ENCODE measurements at regions not wholly inside any gene's neighbourhood (a gene's known extent, or its start where the extent isn't known, plus 50 kb on each side); places are given as distances from the start of the nearest gene placed in this dataset.
A peak's percentile ranks its signal among the peaks of the same experiment; 100 is the strongest.
"Not testable (repeated sequence)": the region's sequence is repeated elsewhere in the genome, so short reads cannot be mapped to it uniquely, and the experiment has no call there.

DNA sequence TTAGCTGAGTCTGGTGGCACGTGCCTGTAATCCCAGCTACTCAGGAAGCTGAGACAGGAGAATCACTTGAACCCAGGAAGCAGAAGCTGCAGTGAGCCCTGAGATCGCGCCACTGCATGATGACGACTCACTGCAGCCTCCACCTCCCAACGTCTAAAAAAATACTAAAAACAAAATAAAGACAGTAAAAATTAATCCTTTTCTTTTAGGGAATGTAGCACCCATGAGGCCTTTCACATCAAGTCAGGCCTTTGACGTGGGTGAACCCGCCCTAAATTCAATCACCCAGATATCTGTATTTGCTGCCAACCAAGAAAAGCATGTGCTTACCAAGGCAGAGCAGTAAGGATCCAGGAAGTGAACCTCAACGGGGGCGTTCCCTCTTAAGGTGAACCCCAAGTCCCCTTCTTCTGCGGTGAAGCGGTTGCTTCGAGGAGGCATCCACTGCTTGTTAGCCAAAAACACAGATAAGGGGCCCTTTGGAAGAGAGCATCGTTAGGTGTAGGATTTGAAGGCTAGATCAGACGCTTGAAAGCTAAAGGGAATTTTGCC is 301.2 kb downstream of the GOLGA6L6 start:
- H3K9me3 ChIP-seq; H3K27me3 ChIP-seq; H3K27ac ChIP-seq (replicated peaks in 1 of 4); H3K4me3 ChIP-seq; H3K4me1 ChIP-seq; DNase-seq (ENCODE audit: extremely low spot score); intact Hi-C loops (cut with DNase I); H3K36me3 ChIP-seq: not testable (repeated sequence)
- 80% methylated on average over 14 of the region's 14 CpGs for WGBS

DNA sequence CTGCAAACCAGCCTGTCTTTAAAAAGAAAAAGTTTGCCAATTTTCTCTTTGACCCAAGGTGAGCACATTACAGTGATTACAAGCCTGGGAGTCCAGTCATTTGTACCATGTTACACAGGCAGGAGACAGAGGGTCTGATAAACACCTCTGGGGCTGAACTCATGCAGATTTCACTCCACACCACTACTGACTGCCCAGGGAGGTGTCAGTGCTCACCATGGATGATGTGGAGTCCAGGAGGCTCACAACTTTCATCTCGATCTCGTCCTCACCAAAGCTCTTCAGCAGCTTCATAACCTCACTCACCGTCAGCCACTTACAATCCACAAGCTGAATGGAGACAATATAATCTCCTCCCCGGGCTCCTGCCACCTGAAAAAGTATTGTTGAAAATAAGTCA is 302.4 kb downstream of the GOLGA6L6 start:
- H3K27ac ChIP-seq (replicated peaks in 1 of 4); H3K4me1 ChIP-seq; H3K4me3 ChIP-seq; H3K9me3 ChIP-seq; H3K36me3 ChIP-seq; DNase-seq (ENCODE audit: extremely low spot score); intact Hi-C loops (cut with DNase I); H3K27me3 ChIP-seq: not testable (repeated sequence)
- WGBS, result 83% methylated on average over 4 of the region's 4 CpGs

DNA sequence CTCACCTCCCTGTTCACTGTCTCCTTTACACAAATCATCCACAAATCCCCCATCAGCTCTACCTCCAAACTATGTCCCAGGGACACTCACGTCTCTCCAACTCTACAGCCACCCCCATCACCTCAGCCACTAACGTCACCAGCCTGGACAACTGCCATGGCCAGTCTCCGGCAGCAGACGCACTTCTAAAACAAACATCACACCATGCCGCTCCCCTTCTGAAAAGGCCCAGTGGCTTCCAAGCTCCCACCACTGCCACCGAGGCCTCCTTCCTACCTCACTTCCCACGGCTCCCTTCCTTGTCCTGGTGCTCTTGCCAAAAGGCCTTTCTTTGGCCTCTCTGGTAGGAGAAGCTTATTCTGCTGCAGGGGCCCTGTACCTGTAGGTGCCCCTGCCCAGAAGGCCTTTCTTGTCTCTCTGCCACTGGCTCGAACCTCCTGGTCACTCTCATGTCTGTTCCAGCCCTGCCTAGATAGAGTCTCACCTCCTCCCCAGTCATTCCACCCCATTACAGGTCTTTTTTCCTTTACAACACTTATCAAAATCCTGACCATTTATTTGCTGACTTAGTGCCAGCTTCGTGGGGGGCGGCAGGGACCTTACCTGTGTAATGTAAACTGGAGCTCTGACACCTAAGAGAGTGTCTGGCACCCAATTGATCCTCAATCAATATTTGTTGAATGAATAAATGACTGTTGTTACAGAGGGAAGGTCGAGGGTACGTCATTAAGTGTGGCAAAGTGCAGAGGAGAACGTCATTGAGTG is 304.2 kb downstream of the GOLGA6L6 start:
- WGBS, result 73% methylated on average over 13 of the region's 13 CpGs
- DNase-seq (ENCODE audit: extremely low spot score); H3K27ac ChIP-seq (replicated peaks in 1 of 4); H3K4me1 ChIP-seq; H3K27me3 ChIP-seq; H3K9me3 ChIP-seq; H3K36me3 ChIP-seq; H3K4me3 ChIP-seq; intact Hi-C loops (cut with DNase I): not testable (repeated sequence)

DNA sequence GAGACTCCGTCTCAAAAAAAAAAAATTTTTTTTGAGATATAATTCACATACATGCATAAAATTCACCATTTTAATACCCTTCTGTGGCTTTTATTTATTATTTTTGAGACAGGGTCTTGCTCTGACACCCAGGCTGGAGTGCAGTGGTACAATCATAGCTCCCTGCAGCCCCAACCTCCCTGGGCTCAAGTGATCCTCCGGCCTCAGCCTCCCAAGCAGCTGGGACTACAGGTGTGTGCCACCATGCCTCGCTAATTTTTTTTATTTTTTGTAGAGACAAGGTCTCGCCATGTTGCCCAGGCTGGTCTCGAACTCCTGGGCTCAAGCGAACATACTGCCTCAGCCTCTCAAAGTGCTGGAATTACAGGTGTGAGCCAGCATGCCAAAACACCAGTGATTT is 305.9 kb downstream of the GOLGA6L6 start:
- H3K4me3 ChIP-seq; DNase-seq (ENCODE audit: extremely low spot score); intact Hi-C loops (cut with DNase I); H3K27me3 ChIP-seq; H3K36me3 ChIP-seq; H3K9me3 ChIP-seq; H3K27ac ChIP-seq (replicated peaks in 1 of 4); H3K4me1 ChIP-seq: not testable (repeated sequence)
- 78% methylated on average over 6 of the region's 6 CpGs for WGBS

DNA sequence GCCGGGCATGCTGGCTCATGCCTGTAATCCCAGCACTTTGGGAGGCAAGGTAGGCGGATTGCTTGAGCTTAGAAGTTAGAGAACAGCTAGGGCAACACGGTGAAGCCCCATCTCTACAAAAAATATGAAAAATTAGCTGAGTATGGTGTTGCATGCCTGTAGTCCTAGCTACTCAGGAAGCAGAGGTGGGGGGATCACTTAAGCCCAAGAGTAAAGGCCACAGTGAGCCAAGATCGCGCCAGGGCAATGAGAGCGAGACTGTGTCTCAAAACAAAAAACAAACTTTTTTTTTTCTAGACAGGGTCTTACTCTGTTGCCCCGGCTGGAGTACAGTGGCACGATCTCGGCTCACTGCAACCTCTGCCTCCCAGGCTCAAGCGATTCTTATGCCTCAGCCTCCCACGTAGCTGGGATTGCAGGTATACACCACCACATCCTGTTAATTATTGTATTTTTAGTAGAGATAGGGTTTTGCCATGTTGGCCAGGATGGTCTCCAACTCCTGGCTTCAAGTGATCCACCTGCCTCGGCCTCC is 307.5 kb downstream of the GOLGA6L6 start:
- WGBS, result 79% methylated on average over 12 of the region's 12 CpGs

DNA sequence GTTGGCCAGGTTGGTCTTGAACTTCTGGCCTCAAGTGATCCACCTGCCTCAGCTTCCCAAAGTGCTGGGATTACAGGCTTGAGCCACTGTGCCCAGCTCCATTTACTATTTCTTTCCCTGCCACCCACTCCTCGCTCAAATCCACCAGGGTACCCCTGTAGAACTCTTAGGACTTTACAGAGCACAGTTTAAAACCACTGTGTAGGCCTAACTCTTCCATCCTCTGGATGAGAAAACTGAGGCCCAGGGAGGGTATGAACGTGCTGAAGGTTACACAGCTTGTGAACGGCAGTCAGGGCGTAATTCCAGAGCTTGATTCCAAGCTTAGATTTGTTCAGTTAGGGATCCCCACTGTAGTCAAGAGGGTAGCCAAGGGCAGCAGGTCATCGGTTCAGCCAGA is 309.1 kb downstream of the GOLGA6L6 start:
- H3K36me3 ChIP-seq; DNase-seq (ENCODE audit: extremely low spot score); H3K4me1 ChIP-seq; H3K4me3 ChIP-seq; intact Hi-C loops (cut with DNase I); H3K27me3 ChIP-seq; H3K9me3 ChIP-seq; H3K27ac ChIP-seq (replicated peaks in 1 of 4): not testable (repeated sequence)
- 65% methylated on average over 5 of the region's 5 CpGs for WGBS

More for the DNA sequence above, 307.5 kb downstream of the GOLGA6L6 start:
- intact Hi-C loops (cut with DNase I); DNase-seq (ENCODE audit: extremely low spot score); H3K9me3 ChIP-seq; H3K4me1 ChIP-seq; H3K4me3 ChIP-seq; H3K36me3 ChIP-seq; H3K27me3 ChIP-seq; H3K27ac ChIP-seq (replicated peaks in 1 of 4): not testable (repeated sequence)

DNA sequence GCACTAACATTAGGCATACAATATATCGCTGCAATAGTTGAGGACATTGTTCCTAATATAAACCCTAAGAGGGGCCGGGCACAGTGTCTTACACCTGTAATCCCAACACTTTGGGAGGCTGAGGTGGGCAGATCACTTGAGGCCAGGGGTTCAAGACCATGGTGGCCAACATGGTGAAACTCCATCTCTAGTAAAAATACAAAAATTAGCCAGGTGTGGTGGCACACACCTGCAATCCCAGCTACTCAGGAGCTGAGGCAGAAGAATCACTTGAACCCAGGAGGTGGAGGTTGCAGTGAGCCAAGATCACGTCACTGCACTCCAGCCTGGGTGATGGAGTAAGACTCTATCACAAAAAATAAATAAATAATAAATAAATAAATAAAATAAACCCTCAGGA is 310.9 kb downstream of the GOLGA6L6 start:
- H3K36me3 ChIP-seq; H3K9me3 ChIP-seq; H3K4me1 ChIP-seq; intact Hi-C loops (cut with DNase I); DNase-seq (ENCODE audit: extremely low spot score); H3K27ac ChIP-seq (replicated peaks in 1 of 4); H3K27me3 ChIP-seq; H3K4me3 ChIP-seq: not testable (repeated sequence)
- 67% methylated on average over 3 of the region's 3 CpGs for WGBS

DNA sequence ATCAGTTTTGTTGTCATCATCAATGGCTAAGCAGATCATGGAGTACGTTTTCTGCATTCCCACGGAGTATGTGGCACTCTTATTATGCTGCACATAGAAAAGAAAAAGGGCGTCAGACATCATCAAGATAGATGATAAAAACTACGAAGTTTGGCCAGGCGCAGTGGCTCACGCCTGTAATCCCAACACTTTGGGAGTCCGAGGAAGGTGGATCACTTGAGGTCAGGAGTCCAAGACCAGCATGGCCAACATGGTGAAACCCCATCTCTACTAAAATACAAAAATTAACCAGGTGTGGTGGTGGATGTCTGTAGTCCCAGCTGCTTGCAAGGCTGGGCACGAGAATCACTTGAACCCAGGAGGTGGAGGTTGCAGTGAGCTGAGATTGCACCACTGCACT is 312.8 kb downstream of the GOLGA6L6 start:
- H3K27ac ChIP-seq (replicated peaks in 1 of 4); intact Hi-C loops (cut with DNase I); H3K4me3 ChIP-seq; H3K27me3 ChIP-seq; H3K9me3 ChIP-seq; H3K4me1 ChIP-seq; H3K36me3 ChIP-seq; DNase-seq (ENCODE audit: extremely low spot score): not testable (repeated sequence)
- WGBS, result 83% methylated on average over 8 of the region's 8 CpGs

DNA sequence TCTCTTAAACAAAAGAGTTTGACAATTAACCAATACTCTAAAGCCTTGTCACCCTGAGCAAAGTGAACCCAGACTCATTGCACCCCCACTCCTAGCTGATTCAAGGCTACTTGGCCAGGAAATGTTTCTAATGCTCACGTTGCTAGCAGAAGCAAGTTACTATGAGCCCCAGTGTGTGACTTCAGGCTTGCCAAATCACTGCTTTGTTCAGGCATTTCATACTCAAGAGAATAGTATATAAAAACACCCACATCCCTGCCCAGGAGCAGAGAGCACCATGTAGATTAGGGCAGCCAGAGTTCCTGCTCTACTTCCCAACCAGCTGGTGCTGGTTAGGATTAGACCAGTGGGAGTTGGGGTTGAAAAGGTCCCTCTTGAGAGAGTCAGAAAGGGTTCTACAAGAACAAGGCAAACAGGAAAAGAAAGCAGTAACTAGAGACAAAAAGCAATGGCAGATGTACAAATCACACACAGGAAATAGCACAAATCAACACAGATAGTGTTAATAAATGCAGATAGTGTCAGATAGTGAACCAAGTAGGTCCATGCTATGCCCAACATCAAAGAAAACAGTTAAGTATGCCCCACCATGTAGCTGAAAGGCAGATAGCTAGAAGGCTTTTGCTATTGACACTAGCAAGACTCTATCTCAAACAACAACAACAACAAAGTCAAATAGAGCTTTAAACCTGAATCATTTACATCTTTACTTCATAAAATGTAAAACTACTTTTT is 314.3 kb downstream of the GOLGA6L6 start:
- 58% methylated on average over 1 of the region's 1 CpG for WGBS
- intact Hi-C loops (cut with DNase I), result not testable (repeated sequence)

DNA sequence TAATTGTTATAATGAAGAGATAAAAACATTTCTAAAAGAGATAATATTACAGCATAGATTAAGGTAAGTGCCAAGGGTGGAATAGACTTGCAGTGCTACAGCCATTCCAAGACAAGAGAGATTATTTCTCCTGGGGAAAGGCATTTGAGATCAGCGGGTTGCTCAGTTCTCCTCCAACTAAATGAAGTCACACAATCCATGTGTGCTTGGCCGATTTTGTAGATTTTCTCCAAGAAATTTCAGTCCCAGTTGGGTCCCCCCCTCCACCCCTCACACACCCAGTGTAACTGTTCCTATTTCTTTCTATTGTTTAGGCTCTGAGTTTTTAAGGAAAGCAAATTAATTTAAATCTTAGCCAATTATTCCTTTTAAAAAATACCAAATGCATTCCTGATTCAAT is 315.1 kb downstream of the GOLGA6L6 start:
- H3K4me1 ChIP-seq; H3K27ac ChIP-seq (replicated peaks in 1 of 4); DNase-seq (ENCODE audit: extremely low spot score); H3K9me3 ChIP-seq; intact Hi-C loops (cut with DNase I); H3K4me3 ChIP-seq; H3K36me3 ChIP-seq; H3K27me3 ChIP-seq: not testable (repeated sequence)
- 46% methylated on average over 2 of the region's 2 CpGs for WGBS

More for the DNA sequence above, 314.3 kb downstream of the GOLGA6L6 start:
- H3K27me3 ChIP-seq; H3K4me1 ChIP-seq; DNase-seq (ENCODE audit: extremely low spot score); H3K9me3 ChIP-seq; H3K36me3 ChIP-seq; H3K27ac ChIP-seq (replicated peaks in 1 of 4); H3K4me3 ChIP-seq: not testable (repeated sequence)

DNA sequence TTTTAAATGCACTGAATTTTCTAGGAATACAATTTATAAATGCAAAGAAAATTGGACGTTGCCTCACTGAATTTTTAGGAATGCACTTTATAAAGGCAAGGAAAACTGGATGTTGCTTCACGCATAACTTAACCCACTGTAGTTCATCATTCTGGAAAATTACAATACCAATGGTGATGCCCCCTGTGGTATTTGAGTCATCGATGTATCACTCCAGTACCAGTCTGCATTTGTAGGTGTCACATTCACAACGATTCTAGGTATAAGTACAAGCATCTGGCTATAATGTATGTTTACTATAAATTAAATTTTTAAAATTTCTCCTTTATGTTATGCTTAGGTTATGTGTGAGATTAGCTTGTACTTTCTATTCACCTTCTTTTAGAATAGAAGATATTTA is 320.5 kb downstream of the GOLGA6L6 start:
- H3K27ac ChIP-seq (replicated peaks in 1 of 4); H3K4me1 ChIP-seq; H3K4me3 ChIP-seq; H3K9me3 ChIP-seq; H3K27me3 ChIP-seq; H3K36me3 ChIP-seq; intact Hi-C loops (cut with DNase I); DNase-seq (ENCODE audit: extremely low spot score): not testable (repeated sequence)
- WGBS, result 58% methylated on average over 4 of the region's 4 CpGs

DNA sequence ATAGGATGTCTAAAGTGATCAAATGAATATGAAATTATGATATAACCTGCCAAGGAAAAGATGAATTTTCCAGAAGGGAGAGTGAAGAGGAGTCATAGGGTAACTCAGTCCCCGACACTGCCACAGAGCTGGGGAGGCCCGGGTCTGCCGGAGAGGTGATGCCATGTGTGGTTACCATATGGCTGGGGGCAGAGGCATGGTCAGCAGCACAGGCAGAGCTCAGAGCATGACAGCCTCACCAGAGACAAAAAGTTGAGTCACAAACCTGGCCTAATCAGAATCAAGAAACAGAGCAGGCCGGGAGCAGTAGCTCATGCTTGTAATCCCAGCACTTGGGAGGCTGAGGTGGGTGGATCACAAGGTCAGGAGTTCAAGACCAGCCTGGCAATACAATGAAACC is 322.4 kb downstream of the GOLGA6L6 start:
- H3K27me3 ChIP-seq; H3K27ac ChIP-seq (replicated peaks in 1 of 4); H3K4me3 ChIP-seq; intact Hi-C loops (cut with DNase I); H3K9me3 ChIP-seq; H3K4me1 ChIP-seq; H3K36me3 ChIP-seq: not testable (repeated sequence)
- WGBS, result 86% methylated on average over 4 of the region's 4 CpGs
- DNase-seq (ENCODE audit: extremely low spot score), result peak; percentile 72

DNA sequence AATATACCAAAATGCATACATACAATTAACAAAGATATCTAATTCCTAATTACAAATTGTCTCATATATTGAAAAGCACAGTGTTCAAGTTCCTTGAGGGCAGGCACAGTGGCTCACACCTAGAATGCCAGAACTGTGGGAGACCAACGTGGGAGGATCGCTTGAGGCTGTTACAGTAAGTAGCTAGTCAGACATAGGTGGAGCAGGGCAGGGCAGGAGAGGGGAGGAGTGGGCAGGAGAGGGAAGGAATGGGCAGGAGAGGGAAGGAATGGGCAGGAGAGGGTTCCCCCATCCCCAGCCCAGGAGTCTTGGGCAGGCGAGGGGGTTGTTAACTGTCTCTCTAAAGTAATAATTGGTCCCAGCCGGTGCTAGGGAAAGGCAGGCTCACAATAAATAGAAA is 325.9 kb downstream of the GOLGA6L6 start:
- H3K36me3 ChIP-seq; H3K9me3 ChIP-seq; H3K27ac ChIP-seq (replicated peaks in 1 of 4); intact Hi-C loops (cut with DNase I); H3K27me3 ChIP-seq; H3K4me1 ChIP-seq; H3K4me3 ChIP-seq: not testable (repeated sequence)
- 48% methylated on average over 4 of the region's 4 CpGs for WGBS
- peak; percentile 83 for DNase-seq (ENCODE audit: extremely low spot score)
